GM18867 (cell line): ENCODE measurements at regions not wholly inside any gene's neighbourhood (a gene's known extent, or its start where the extent isn't known, plus 50 kb on each side); places are given as distances from the start of the nearest gene placed in this dataset.
"Not testable (repeated sequence)": the region's sequence is repeated elsewhere in the genome, so short reads cannot be mapped to it uniquely, and the experiment has no call there.

Experiments used
- ATAC-seq: cut with Tn5 transposase; IDR thresholded peaks from one replicate; pipeline ENCODE4 v1.9.1; 2021; ENCODE audit warnings: mild to moderate bottlenecking, moderate library complexity; ENCODE audit not compliant: unreplicated experiment

- ATAC-seq: no peak
These were observed 561.3 kb upstream of the GRIA3 start for GRCh38 chrX:122622795-122623194.

DNA sequence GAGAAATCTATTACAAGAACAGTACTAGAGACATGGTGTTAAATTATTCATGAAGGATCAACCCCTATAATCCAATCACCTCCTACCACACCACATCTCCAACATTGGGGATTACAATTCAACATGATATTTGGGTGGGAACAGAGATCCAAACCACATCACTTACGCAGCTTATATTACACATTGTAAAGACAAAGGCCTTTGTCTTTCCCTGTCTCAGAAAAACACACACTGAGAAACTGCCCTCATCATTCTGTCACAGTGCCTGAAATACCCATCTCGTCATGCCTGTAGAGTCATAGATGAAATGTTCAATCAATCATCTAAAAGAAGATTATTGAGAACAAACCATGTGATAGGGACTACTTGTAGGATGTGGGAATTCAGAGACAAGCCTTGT, 558.8 kb upstream of the GRIA3 start:
- ATAC-seq: no peak

DNA sequence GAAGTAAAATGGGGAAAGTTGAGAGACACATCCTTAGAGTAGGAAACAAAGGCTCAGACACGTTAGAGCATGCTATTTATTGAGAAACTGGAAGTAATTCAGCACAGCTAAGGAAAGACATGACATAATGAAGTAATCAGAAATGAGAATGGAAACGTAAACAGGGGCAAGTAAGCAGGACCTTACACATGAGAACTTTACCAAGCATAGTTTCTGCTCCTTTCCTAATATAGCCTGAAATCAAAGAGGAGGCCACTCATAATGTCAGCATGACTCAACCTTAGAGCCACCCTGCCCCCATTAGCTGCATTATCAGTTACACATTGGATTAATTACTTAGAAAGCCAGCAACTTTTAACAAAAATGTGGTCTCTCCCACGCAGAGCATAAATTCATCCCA, 558.3 kb upstream of the GRIA3 start:
- ATAC-seq: no peak

GRCh38 chrX:122626871-122627270, 557.2 kb upstream of the GRIA3 start:
- ATAC-seq: no peak

GRCh38 chrX:122641136-122641535, 542.9 kb upstream of the GRIA3 start:
- no peak for ATAC-seq

GRCh38 chrX:122641826-122642225, 542.3 kb upstream of the GRIA3 start:
- ATAC-seq: no peak

GRCh38 chrX:122655256-122655655, 528.8 kb upstream of the GRIA3 start:
- not testable (repeated sequence) for ATAC-seq

DNA sequence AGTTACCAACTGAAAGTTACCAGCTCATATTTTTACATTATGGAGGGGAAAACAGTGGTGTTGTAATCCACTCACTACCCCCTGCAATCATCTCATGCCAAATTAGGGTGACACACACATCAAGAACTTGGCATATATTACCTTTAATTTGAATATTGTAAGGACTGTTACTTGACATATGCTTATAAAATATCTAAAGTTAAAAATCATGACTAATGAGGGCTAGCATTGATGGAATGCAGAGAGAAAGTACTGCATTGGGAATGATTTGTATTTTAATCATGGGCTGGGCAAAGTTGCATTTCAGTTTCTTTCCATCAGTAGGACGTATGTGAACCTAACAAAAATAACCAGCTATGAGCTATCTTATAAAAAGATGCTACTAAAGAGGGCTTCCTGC, 517.5 kb upstream of the GRIA3 start:
- no peak for ATAC-seq

DNA sequence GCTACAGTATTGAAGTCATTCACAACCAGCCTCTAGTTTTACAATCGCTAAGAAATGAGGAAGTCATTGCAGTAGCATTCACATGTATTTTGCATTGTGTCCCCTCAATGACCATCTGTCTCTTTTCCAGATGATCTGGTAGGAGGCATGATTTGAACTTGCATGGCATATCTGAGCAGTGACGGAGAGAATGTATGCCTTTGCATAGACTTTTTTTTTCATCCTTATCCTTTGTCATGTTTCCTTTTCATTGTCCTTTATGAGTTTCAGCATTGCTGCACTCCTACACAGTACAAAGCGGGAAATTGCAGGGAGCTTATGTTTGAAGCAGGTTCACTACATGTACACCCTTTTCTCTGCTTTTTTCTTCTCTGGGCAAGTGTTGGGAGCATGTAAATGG, 516.4 kb upstream of the GRIA3 start:
- no peak for ATAC-seq

DNA sequence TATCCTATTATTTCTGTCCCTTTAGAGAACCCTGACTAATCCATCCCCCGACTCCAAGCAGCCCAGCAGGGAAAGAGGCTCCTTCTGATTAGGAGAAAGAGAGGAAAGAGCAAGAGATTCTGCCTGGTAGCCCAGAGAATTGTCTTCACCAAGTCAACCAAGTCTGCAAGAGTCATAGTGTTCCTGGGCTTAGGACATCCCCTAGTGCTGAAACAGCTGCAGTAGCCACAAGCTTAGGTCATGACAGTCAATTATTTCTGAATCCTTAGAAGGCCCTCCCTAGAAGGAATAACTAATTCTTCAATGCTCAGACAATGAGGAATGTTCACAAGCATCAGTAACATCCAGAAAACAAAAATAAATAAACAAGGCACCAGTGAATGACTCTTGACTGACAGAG, 480.3 kb upstream of the GRIA3 start:
- no peak for ATAC-seq

GRCh38 chrX:122739770-122740169, 444.3 kb upstream of the GRIA3 start:
- ATAC-seq: no peak

GRCh38 chrX:122770581-122770980, 413.5 kb upstream of the GRIA3 start:
- ATAC-seq: no peak

- ATAC-seq: no peak
These were observed 412.1 kb upstream of the GRIA3 start for GRCh38 chrX:122771933-122772332.

DNA sequence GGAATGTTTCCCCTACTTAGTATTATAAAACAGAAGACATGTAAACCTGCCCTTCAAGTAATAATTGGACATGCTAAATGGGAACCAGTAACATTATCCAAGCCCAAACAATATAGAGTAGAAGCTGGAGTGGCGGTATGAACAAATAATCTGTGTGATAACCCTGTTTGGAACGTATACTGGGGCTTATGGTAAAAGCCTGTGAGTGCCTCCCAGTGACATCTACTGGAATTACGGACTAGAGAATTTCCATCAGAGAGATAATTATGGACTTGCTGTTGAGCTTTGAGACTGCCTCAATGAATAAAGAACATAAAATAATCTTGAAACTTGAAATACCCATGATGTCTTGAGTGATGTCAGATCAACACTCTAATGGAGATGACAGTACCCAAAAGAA, 406.3 kb upstream of the GRIA3 start:
- no peak for ATAC-seq

DNA sequence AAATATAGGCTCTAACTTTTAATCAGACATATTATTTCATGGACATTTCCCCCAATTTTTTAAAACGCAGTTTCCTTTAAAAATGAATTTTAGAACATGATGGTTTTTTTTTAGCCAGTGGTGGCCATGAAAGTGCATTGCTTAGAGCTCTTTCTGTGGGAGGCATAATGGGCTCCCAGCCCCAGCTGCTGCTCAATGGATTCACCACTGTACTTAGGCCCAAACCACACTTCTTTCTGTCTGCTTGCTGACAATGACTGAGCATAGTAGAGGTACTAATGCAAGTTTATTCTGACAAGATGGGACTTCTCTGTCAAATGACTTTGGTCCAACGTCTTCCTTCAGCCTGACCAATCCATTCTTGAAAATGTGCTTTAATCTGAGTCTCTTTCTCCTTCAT, 400.2 kb upstream of the GRIA3 start:
- ATAC-seq: no peak

DNA sequence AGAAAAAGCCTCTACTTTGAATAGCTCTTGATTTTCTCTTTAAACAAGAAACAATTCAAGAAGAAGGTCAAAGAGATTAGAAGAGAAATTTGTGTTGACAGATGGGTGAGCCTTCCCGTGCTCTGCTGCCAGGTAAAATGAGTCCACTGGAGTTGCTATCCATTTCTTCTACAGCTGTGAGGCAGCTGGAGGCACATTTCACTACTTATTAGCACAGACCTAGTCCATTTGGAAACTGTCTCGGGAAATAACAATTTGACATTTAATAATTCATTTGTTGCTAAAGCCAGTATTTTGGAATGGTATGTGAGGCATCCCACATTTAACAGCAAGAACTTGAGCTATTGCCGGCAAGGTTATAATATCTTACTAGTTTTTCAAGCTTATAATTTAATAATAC, 396.8 kb upstream of the GRIA3 start:
- ATAC-seq: no peak

GRCh38 chrX:122788216-122788615, 395.9 kb upstream of the GRIA3 start:
- no peak for ATAC-seq

GRCh38 chrX:122790376-122791095, 393.5 kb upstream of the GRIA3 start:
- no peak for ATAC-seq

DNA sequence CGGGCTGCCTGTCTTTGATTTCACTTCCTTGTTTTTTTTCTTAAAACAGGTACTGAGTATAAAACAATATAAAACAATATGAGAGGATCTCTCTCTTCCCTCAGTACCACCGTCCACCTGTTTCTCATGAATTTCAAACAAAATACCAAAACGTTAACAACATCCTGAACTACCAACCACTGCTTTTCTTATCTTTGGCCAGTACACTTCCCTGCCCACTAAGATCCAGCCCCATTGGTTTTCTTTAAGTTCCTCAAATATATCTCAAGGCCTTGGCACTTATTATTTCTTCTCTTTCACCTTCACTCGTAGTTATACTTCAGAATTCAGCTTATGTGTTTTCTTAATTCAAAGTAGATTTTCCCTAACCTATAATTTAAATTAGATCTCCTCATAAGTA, 370.2 kb upstream of the GRIA3 start:
- ATAC-seq: no peak

DNA sequence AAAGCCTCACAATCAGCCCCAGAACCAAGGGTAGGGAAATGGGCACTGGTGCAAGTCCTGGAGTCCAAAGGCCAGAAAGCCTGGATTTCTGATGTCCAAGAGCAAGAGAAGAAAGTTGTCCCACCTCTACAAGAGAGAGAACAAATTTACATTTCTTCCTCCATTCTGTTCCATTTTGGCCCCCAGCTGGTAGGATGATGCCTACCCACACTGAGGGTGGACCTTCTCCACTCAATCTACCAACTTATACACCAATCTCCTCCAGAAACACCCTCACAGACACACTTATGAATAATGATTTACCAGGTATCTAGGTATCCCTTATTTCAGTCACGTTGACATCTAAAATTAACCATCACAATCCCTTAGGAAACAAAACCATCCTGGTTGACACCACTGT, 367.8 kb upstream of the GRIA3 start:
- ATAC-seq: no peak

GRCh38 chrX:122817321-122817955, 366.6 kb upstream of the GRIA3 start:
- no peak for ATAC-seq

DNA sequence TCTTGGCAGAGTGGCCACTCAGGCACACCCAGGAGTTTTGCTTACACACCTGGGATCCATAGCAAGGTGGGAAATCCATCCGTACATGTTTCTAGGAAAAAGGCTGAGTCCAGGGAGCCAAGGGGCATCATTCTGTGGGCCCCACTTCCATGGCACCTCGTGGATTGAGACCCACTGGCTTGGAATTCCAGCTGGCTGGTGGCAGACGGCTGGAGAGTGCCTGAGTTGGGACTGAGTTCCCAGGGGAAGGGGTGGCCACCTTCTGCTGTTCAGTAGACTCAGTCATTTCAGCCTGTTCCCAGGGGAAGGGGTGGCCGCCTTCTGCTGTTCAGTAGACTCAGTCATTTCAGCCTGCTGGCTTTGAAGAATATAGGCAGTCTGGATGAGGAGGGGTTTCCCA, 366.0 kb upstream of the GRIA3 start:
- ATAC-seq: no peak

GRCh38 chrX:122833230-122833629, 350.8 kb upstream of the GRIA3 start:
- no peak for ATAC-seq
